HG03103 (cell line): ENCODE measurements at regions not wholly inside any gene's neighbourhood (a gene's known extent, or its start where the extent isn't known, plus 50 kb on each side); places are given as distances from the start of the nearest gene placed in this dataset.
"Not testable (repeated sequence)": the region's sequence is repeated elsewhere in the genome, so short reads cannot be mapped to it uniquely, and the experiment has no call there.

Experiments used
- ATAC-seq: cut with Tn5 transposase; IDR thresholded peaks from one replicate; pipeline ENCODE4 v1.9.1; 2021; ENCODE audit warnings: low read depth; ENCODE audit not compliant: unreplicated experiment

GRCh38 chr11:96680211-96681018 lies 290.6 kb downstream of the JRKL start:
- ATAC-seq: no peak

GRCh38 chr11:96681019-96681716 lies 291.4 kb downstream of the JRKL start:
- no peak for ATAC-seq

- no peak for ATAC-seq
Observed at GRCh38 chr11:96694338-96694737, 304.5 kb downstream of the JRKL start.

GRCh38 chr11:96696731-96697130 lies 306.9 kb downstream of the JRKL start:
- ATAC-seq: no peak

GRCh38 chr11:96697466-96697865 lies 307.7 kb downstream of the JRKL start:
- no peak for ATAC-seq

- no peak for ATAC-seq
Observed at GRCh38 chr11:96704847-96705246, 315.0 kb downstream of the JRKL start.

- ATAC-seq: no peak
Observed at GRCh38 chr11:96706761-96707160, 316.9 kb downstream of the JRKL start.

GRCh38 chr11:96707273-96707672 lies 317.5 kb downstream of the JRKL start:
- ATAC-seq: no peak

GRCh38 chr11:96708219-96708878 lies 318.5 kb downstream of the JRKL start:
- ATAC-seq: no peak

- ATAC-seq: no peak
Observed at GRCh38 chr11:96713301-96713700, 323.5 kb downstream of the JRKL start.

GRCh38 chr11:96714689-96715088 lies 324.9 kb downstream of the JRKL start:
- ATAC-seq: no peak

GRCh38 chr11:96715208-96715607 lies 325.4 kb downstream of the JRKL start:
- ATAC-seq: no peak

GRCh38 chr11:96736601-96737000 lies 346.8 kb downstream of the JRKL start:
- ATAC-seq: no peak

GRCh38 chr11:96738311-96738710 lies 348.5 kb downstream of the JRKL start:
- no peak for ATAC-seq

- ATAC-seq: no peak
Observed at GRCh38 chr11:96741068-96741467, 351.3 kb downstream of the JRKL start.

GRCh38 chr11:96744697-96745096 lies 354.9 kb downstream of the JRKL start:
- no peak for ATAC-seq

GRCh38 chr11:96748639-96749370 lies 359.0 kb downstream of the JRKL start:
- no peak for ATAC-seq

- ATAC-seq: not testable (repeated sequence)
Observed at GRCh38 chr11:96751807-96752206, 362.0 kb downstream of the JRKL start.

GRCh38 chr11:96752221-96752620 lies 362.4 kb downstream of the JRKL start:
- no peak for ATAC-seq

GRCh38 chr11:96753997-96754396 lies 364.2 kb downstream of the JRKL start:
- ATAC-seq: no peak

GRCh38 chr11:96755209-96755608 lies 365.4 kb downstream of the JRKL start:
- no peak for ATAC-seq
